GM12864 (cell line): ENCODE measurements at regions not wholly inside any gene's neighbourhood (a gene's known extent, or its start where the extent isn't known, plus 50 kb on each side); places are given as distances from the start of the nearest gene placed in this dataset.

Experiments
- DNase-seq: peaks from one replicate; pipeline ENCODE4 v3.0.0-alpha.2; 2011; ENCODE audit warnings: low read depth
- H3K4me3 ChIP-seq: 2 replicates; pipeline ENCODE4 v1.5.1; 2011; ENCODE audit warnings: mild to moderate bottlenecking, low read depth, low read length, control low read depth
- CTCF ChIP-seq: IDR thresholded peaks from 2 replicates; pipeline ENCODE4 v1.5.1; 2011; ENCODE audit warnings: low read depth, mild to moderate bottlenecking, moderate library complexity, low read length, control low read depth, inconsistent platforms; ENCODE audit errors: missing control alignments

- peak; percentile 27 for DNase-seq
- TF ChIP-seq CTCF, result no peak
- no peak overlapping the region for H3K4me3 ChIP-seq
Observed at GRCh38 chr6:156694679-156695078, 82.5 kb upstream of the ARID1B start.

GRCh38 chr6:156691018-156691417 lies 86.2 kb upstream of the ARID1B start:
- TF ChIP-seq CTCF, result no peak
- DNase-seq, result peak; percentile 87
- H3K4me3 ChIP-seq, result no peak overlapping the region

GRCh38 chr6:156689656-156690055 lies 87.5 kb upstream of the ARID1B start:
- no peak for TF ChIP-seq CTCF
- H3K4me3 ChIP-seq, result no peak overlapping the region
- DNase-seq, result no peak

- TF ChIP-seq CTCF, result no peak
- DNase-seq, result no peak
- no peak overlapping the region; the same call in 1 of the 2 replicates for H3K4me3 ChIP-seq
Observed at GRCh38 chr6:156688620-156688971, 88.6 kb upstream of the ARID1B start.

- DNase-seq, result no peak
- peak overlapping the region; percentile 73 for H3K4me3 ChIP-seq
- TF ChIP-seq CTCF, result no peak
Observed at GRCh38 chr6:156687789-156688619, 89.2 kb upstream of the ARID1B start.

- peak overlapping the region; percentile 73 for H3K4me3 ChIP-seq
- no peak for DNase-seq
- TF ChIP-seq CTCF, result no peak
Observed at GRCh38 chr6:156686995-156687788, 90.0 kb upstream of the ARID1B start.
